ENCODE measurements at regions not wholly inside any gene's neighbourhood (a gene's known extent, or its start where the extent isn't known, plus 50 kb on each side); places are given as distances from the start of the nearest gene placed in this dataset.

DNA sequence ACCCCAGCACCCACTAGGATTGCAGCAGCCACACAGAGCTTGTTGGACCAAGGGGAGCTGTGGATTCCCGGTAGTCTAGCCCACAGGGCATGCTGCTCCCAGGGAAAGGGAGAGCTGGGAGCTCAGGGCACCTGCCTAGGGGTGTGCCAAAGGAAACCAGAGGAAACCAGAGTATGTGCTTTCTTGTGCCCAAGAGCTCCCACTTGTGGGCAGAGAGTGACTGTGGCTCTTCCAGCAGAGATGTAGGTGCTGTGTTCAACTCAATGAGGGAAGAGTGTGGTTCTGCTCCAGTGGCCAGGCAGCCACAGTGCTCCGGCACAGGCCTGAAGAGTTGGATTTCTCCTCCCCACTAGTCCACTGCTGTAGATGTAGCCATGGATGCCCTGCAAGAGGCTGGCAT lies 1050.0 kb upstream of the INTU start:
- TF ChIP-seq GATA3 (IDR thresholded peaks at IDR 0.05; ENCODE audit: low read depth, low read length) (no peak), GATA2 (IDR thresholded peaks at IDR 0.05; ENCODE audit: low read depth, low read length) (no peak)

All from SH-SY5Y (cell line).